H1 (cell line): ENCODE measurements at regions not wholly inside any gene's neighbourhood (a gene's known extent, or its start where the extent isn't known, plus 50 kb on each side); places are given as distances from the start of the nearest gene placed in this dataset.

Source experiments
- CTCF ChIA-PET: fragments of 300-600 bp; sonication (Branson Sonifier 250); formaldehyde crosslinking; loops from one replicate; lab custom pipeline; 2021; ENCODE audit not compliant: partially characterized antibody; lab: Charles Lee
- POLR2A ChIA-PET: fragments of 300-600 bp; sonication (Branson Sonifier 250); formaldehyde crosslinking; loops from one replicate; lab custom pipeline; 2021; ENCODE audit warnings: inconsistent platforms; ENCODE audit not compliant: partially characterized antibody; lab: Charles Lee
- DNase-seq, 2 experiments: peaks; one replicate each; pipeline versions ENCODE4 v3.0.0 to v3.0.0-alpha.2; 2010 to 2022; ENCODE audit warnings: low spot score in 2 of 2, low read depth in 1 of 2, mixed read lengths in 1 of 2
- FAIRE-seq: peaks from 2 replicates; lab custom pipeline; 2011; peaks lifted over from hg19 to GRCh38; lab: Jason Lieb, UNC
- H2AFZ ChIP-seq: 2 replicates; pipeline ENCODE4 v1.8.1; 2012; ENCODE audit warnings: low read length, inconsistent platforms
- H2AK5ac ChIP-seq: 2 replicates; pipeline ENCODE4 v1.6.1; 2013; ENCODE audit warnings: low read depth, low read length
- H2BK120ac ChIP-seq: replicated peaks from 2 replicates; pipeline ENCODE3; 2013; ENCODE audit warnings: low read depth, low read length, inconsistent platforms
- H2BK12ac ChIP-seq: 2 replicates; pipeline ENCODE4 v1.6.1; 2013; ENCODE audit warnings: low read depth, low read length
- H2BK15ac ChIP-seq: 2 replicates; pipeline ENCODE4 v1.6.1; 2013; ENCODE audit warnings: low read length
- H2BK20ac ChIP-seq: 2 replicates; pipeline ENCODE4 v1.6.1; 2013; ENCODE audit warnings: low read length
- H2BK5ac ChIP-seq: 2 replicates; pipeline ENCODE4 v1.6.1; 2013; ENCODE audit warnings: low read depth, low read length
- H3K14ac ChIP-seq: 2 replicates; pipeline ENCODE4 v1.6.1; 2013; ENCODE audit warnings: inconsistent platforms; ENCODE audit not compliant: insufficient read length
- H3K18ac ChIP-seq: 2 replicates; pipeline ENCODE4 v1.6.1; 2013; ENCODE audit warnings: low read length; ENCODE audit errors: extremely low read depth
- H3K23ac ChIP-seq: 2 replicates; pipeline ENCODE4 v1.6.1; 2013; ENCODE audit warnings: inconsistent platforms; ENCODE audit not compliant: insufficient read length
- H3K23me2 ChIP-seq: 2 replicates; pipeline ENCODE4 v1.6.1; 2013; ENCODE audit warnings: low read depth, low read length
- H3K27ac ChIP-seq: 2 replicates; pipeline ENCODE4 v1.6.1; 2011; ENCODE audit warnings: low read depth, low read length, inconsistent platforms
- H3K27me3 ChIP-seq, 4 experiments: replicated peaks in 1 of 4; 1 replicate in 1 of 4; 2 replicates in 3 of 4; pipeline versions ENCODE4 v1.6.1 to v1.8.1; 2011 to 2013; ENCODE audit warnings: low read length in 3 of 4, mild to moderate bottlenecking in 3 of 4, inconsistent platforms in 2 of 4, mixed read lengths in 2 of 4, moderate library complexity in 1 of 4; ENCODE audit not compliant: control insufficient read depth in 3 of 4, insufficient read depth in 3 of 4; ENCODE audit errors: extremely low read depth in 1 of 4
- H3K36me3 ChIP-seq, 4 experiments: 2 replicates each; pipeline versions ENCODE4 v1.6.1 to v1.8.1; 2011 to 2013; ENCODE audit warnings: mild to moderate bottlenecking in 4 of 4, low read length in 3 of 4, moderate library complexity in 2 of 4, control low read depth in 1 of 4, inconsistent platforms in 1 of 4; ENCODE audit not compliant: insufficient read depth in 4 of 4, control insufficient read depth in 2 of 4
- H3K4ac ChIP-seq: replicated peaks from 2 replicates; pipeline ENCODE3; 2013; ENCODE audit warnings: low read length, low read depth, mixed read lengths, inconsistent platforms; ENCODE audit not compliant: insufficient read length
- H3K4me1 ChIP-seq, 4 experiments: replicated peaks in 1 of 4; 1 replicate in 1 of 4; 2 replicates in 3 of 4; pipeline versions ENCODE4 v1.6.1 to v1.8.1; 2011 to 2013; ENCODE audit warnings: low read length in 3 of 4, inconsistent platforms in 2 of 4, mixed read lengths in 1 of 4; ENCODE audit not compliant: insufficient read depth in 4 of 4, control insufficient read depth in 3 of 4
- H3K4me2 ChIP-seq, 2 experiments: 2 replicates each; pipeline versions ENCODE4 v1.6.1 to v1.8.1; 2011 to 2013; ENCODE audit warnings: low read depth in 2 of 2, low read length in 2 of 2, control low read depth in 1 of 2, inconsistent platforms in 1 of 2, mild to moderate bottlenecking in 1 of 2; ENCODE audit not compliant: insufficient read depth in 1 of 2
- H3K4me3 ChIP-seq, 4 experiments: fragments of 200-600, 300-600 bp in 1 of 4; sonication (generic), shearing (Covaris generic), sonication (Bioruptor Twin) in 1 of 4; 2 replicates each; pipeline versions ENCODE4 v1.5.1 to v1.8.1; 2011 to 2016; ENCODE audit warnings: low read length in 4 of 4, low read depth in 3 of 4, control low read depth in 2 of 4, inconsistent platforms in 2 of 4, mild to moderate bottlenecking in 2 of 4, mixed read lengths in 1 of 4, moderate library complexity in 1 of 4; ENCODE audit not compliant: insufficient read depth in 2 of 4; ENCODE audit errors: extremely low read depth in 1 of 4
- H3K56ac ChIP-seq: replicated peaks from 2 replicates; pipeline ENCODE3; 2013; ENCODE audit warnings: low read depth, mild to moderate bottlenecking, mixed read lengths, low read length, inconsistent platforms; ENCODE audit not compliant: insufficient read length
- H3K79me1 ChIP-seq: 2 replicates; pipeline ENCODE4 v1.6.1; 2013; ENCODE audit warnings: low read depth, low read length, control low read depth
- H3K79me2 ChIP-seq, 2 experiments: 2 replicates each; pipeline versions ENCODE4 v1.6.1 to v1.8.1; 2012 to 2013; ENCODE audit warnings: low read length in 2 of 2, mild to moderate bottlenecking in 2 of 2, inconsistent platforms in 1 of 2; ENCODE audit not compliant: insufficient read depth in 2 of 2, control insufficient read depth in 1 of 2
- H3K9ac ChIP-seq, 4 experiments: replicated peaks in 1 of 4; 1 replicate in 1 of 4; 2 replicates in 3 of 4; pipeline versions ENCODE4 v1.6.1 to v1.8.1; 2011 to 2013; ENCODE audit warnings: low read depth in 3 of 4, low read length in 3 of 4, control low read depth in 2 of 4, mild to moderate bottlenecking in 2 of 4, moderate library complexity in 2 of 4, inconsistent platforms in 1 of 4; ENCODE audit errors: extremely low read depth in 1 of 4
- H3K9me3 ChIP-seq, 2 experiments: 2 replicates each; pipeline versions ENCODE4 v1.6.1 to v1.8.1; 2012 to 2013; ENCODE audit warnings: mild to moderate bottlenecking in 2 of 2, moderate library complexity in 2 of 2, control low read depth in 1 of 2, inconsistent platforms in 1 of 2, low read depth in 1 of 2, low read length in 1 of 2, mixed read lengths in 1 of 2; ENCODE audit not compliant: insufficient read depth in 2 of 2
- H4K20me1 ChIP-seq, 2 experiments: replicated peaks in 1 of 2; 2 replicates each; pipeline versions ENCODE3 to v1.8.1; 2011 to 2013; ENCODE audit warnings: inconsistent platforms in 2 of 2, low read length in 2 of 2, mild to moderate bottlenecking in 1 of 2; ENCODE audit not compliant: insufficient read depth in 2 of 2, control insufficient read depth in 1 of 2
- H4K5ac ChIP-seq: 2 replicates; pipeline ENCODE4 v1.6.1; 2013; ENCODE audit warnings: low read length, low read depth, mixed read lengths, inconsistent platforms; ENCODE audit not compliant: insufficient read length
- H4K8ac ChIP-seq: 2 replicates; pipeline ENCODE4 v1.8.0; 2013; ENCODE audit warnings: mild to moderate bottlenecking, moderate library complexity, low read length, inconsistent platforms; ENCODE audit not compliant: insufficient read depth; ENCODE audit errors: extremely low read depth
- H4K91ac ChIP-seq: replicated peaks from 2 replicates; pipeline ENCODE3; 2013; ENCODE audit warnings: low read length, mixed read lengths, inconsistent platforms; ENCODE audit not compliant: insufficient read length
- ATF3 ChIP-seq: IDR thresholded peaks from 2 replicates; pipeline ENCODE4 v1.6.1; 2011; ENCODE audit warnings: low read depth, mild to moderate bottlenecking, low read length; ENCODE audit not compliant: insufficient read depth
- CBX5 ChIP-seq: fragments of 300-800, 300-1000 bp; sonication (generic); IDR thresholded peaks from 2 replicates; pipeline ENCODE4 v1.7.1; 2016; ENCODE audit warnings: antibody characterized with exemption, low read length, low read depth
- CHD2 ChIP-seq: IDR thresholded peaks from 2 replicates; pipeline ENCODE4 v1.6.1; 2012; ENCODE audit warnings: low read length, improper control_type of control experiment
- EGR1 ChIP-seq: IDR thresholded peaks from 2 replicates; pipeline ENCODE4 v1.6.1; 2011; ENCODE audit warnings: low read depth, low read length, borderline replicate concordance
- EZH2 ChIP-seq: fragments of 200-600 bp; sonication (generic); IDR thresholded peaks from 2 replicates; pipeline ENCODE4 v1.7.1; 2012; ENCODE audit warnings: low read depth, mild to moderate bottlenecking, moderate library complexity, low read length, inconsistent platforms; ENCODE audit not compliant: severe bottlenecking
- HDAC2 ChIP-seq, 2 experiments: fragments of 300-600 bp in 1 of 2; sonication (generic) in 1 of 2; IDR thresholded peaks; 2 replicates each; pipeline ENCODE4 v1.6.1; 2011 to 2012; ENCODE audit warnings: low read depth in 2 of 2, low read length in 2 of 2, mild to moderate bottlenecking in 2 of 2, moderate library complexity in 2 of 2, borderline replicate concordance in 1 of 2, inconsistent platforms in 1 of 2
- HDAC6 ChIP-seq: IDR thresholded peaks from one replicate; pipeline ENCODE4 v1.7.1; 2012; ENCODE audit warnings: low read depth, mild to moderate bottlenecking, inconsistent platforms, low read length, moderate library complexity
- MAFK ChIP-seq: IDR thresholded peaks from 2 replicates; pipeline ENCODE4 v1.6.1; 2012; ENCODE audit warnings: low read depth, mild to moderate bottlenecking, improper control_type of control experiment, low read length
- MAX ChIP-seq: IDR thresholded peaks from 2 replicates; pipeline ENCODE4 v1.6.1; 2012; ENCODE audit warnings: inconsistent platforms
- RXRA ChIP-seq: IDR thresholded peaks from 2 replicates; pipeline ENCODE4 v1.6.1; 2011; ENCODE audit warnings: low read depth, mild to moderate bottlenecking, low read length, moderate library complexity; ENCODE audit not compliant: insufficient read depth
- SRF ChIP-seq: IDR thresholded peaks from 2 replicates; pipeline ENCODE4 v1.6.1; 2011; ENCODE audit warnings: mild to moderate bottlenecking, low read depth, low read length, moderate library complexity
- SUZ12 ChIP-seq: fragments of 200-600 bp; sonication (generic); IDR thresholded peaks from 2 replicates; pipeline ENCODE4 v1.6.1; 2012; ENCODE audit warnings: mild to moderate bottlenecking, inconsistent platforms, low read length, moderate library complexity, mixed read lengths
- TAF7 ChIP-seq: optimal IDR thresholded peaks from 2 replicates; pipeline ENCODE3; 2011; ENCODE audit warnings: low read depth, mild to moderate bottlenecking, inconsistent platforms, low read length, moderate library complexity, borderline replicate concordance
- TBP ChIP-seq: IDR thresholded peaks from 2 replicates; pipeline ENCODE4 v1.6.1; 2011; ENCODE audit warnings: low read depth, low read length, improper control_type of control experiment
- WGBS, 2 experiments: shearing (Covaris generic) in 1 of 2; methylation state at CpG; one replicate each; pipeline versions ENCODE4 v1.1.6 to v1.1.7; 2013 to 2015; ENCODE audit warnings: low lambda C conversion rate in 2 of 2, mixed read lengths in 2 of 2, inconsistent platforms in 1 of 2, low coverage in 1 of 2, missing lambda C conversion rate in 1 of 2; ENCODE audit not compliant: insufficient replicate concordance in 2 of 2, insufficient coverage in 1 of 2, insufficient read length in 1 of 2; ENCODE audit errors: extremely low coverage in 1 of 2, missing lambda C conversion rate in 1 of 2; 5-methylcytosine and 5-hydroxymethylcytosine counted together

- DNase-seq (no peak), FAIRE-seq (no peak)
- Histone ChIP-seq H3K27ac (no peak overlapping the region), H3K4ac (no peak overlapping the region), H4K5ac (no peak overlapping the region), H3K4me2 (no peak overlapping the region), H2AFZ (no peak overlapping the region), H3K79me2 (no peaks in the 10 kb centered on the region), H3K23me2 (no peaks in the 10 kb centered on the region), H3K79me1 (no peaks in the 10 kb centered on the region), H2BK120ac (no peak overlapping the region), H3K9ac (no peak overlapping the region), H3K14ac (no peak overlapping the region), H3K4me3 (no peak overlapping the region), H2BK15ac (no peak overlapping the region), H2BK20ac (no peak overlapping the region), H3K56ac (no peak overlapping the region), H4K20me1 (no peaks in the 10 kb centered on the region), H4K8ac (no peak overlapping the region), H3K18ac (no peak overlapping the region), H2BK12ac (no peak overlapping the region), H3K27me3 (no peaks in the 10 kb centered on the region), H2AK5ac (no peak overlapping the region), H3K9me3 (no peaks in the 10 kb centered on the region; a peak in 1 of 4 replicates), H2BK5ac (no peak overlapping the region), H3K23ac (no peak overlapping the region), H3K36me3 (no peaks in the 10 kb centered on the region), H3K4me1 (no peaks in the 10 kb centered on the region), H4K91ac (no peak overlapping the region)
- ChIA-PET CTCF (interaction anchor here (0.7 to 2.0 kb wide), 2 partner anchors 8 to 54 kb away, joined by 3 to 5 read pairs; no protein-coding TSS in a partner anchor), POLR2A (no interaction called here)
- 88% methylated on average over 8 of the region's 8 CpGs; no CpG with 5 or more reads in 1 of the 2 experiments for whole genome bisulfite sequencing, 2 experiments
- TF ChIP-seq CHD2 (no peak), HDAC6 (no peak), EGR1 (no peak), MAFK (no peak), ATF3 (no peak), CBX5 (no peak), TBP (no peak), SUZ12 (no peak), MAX (no peak), EZH2 (no peak), RXRA (no peak), SRF (no peak), TAF7 (no peak), HDAC2 (IDR thresholded peaks at IDR 0.05; ENCODE audit: borderline replicate concordance in 1 of 2, low read depth in 2 of 2, low read length in 2 of 2) (no peak)
These were observed 103.2 kb upstream of the DYRK2 start for GRCh38 chr12:67545298-67545697.
